ENCODE measurements at regions not wholly inside any gene's neighbourhood (a gene's known extent, or its start where the extent isn't known, plus 50 kb on each side); places are given as distances from the start of the nearest gene placed in this dataset.
A peak's percentile ranks its signal among the peaks of the same experiment; 100 is the strongest.

- Histone ChIP-seq H3K4me1 (no peaks in the 10 kb centered on the region), H3K4me3 (no peak overlapping the region), H3K36me3 (no peaks in the 10 kb centered on the region), H3K9me3 (no peaks in the 10 kb centered on the region), H3K27me3 (no peaks in the 10 kb centered on the region), H3K27ac (no peak overlapping the region)
- intact Hi-C loops (cut with DNase I), result no loop called here
- ATAC-seq (no peak), DNase-seq (no peak)
- TF ChIP-seq CTCF (IDR thresholded peaks at IDR 0.05), result no peak
These were observed 210.3 kb downstream of the CWF19L2 start for GRCh38 chr11:107247167-107247861.

- intact Hi-C loops (cut with DNase I), result no loop called here
- TF ChIP-seq CTCF (IDR thresholded peaks at IDR 0.05), result no peak
- ATAC-seq, result no peak
These were observed 213.7 kb downstream of the CWF19L2 start for GRCh38 chr11:107243929-107244328.

GRCh38 chr11:107232451-107232850 lies 214.2 kb upstream of the GUCY1A2 start:
- no peak for ATAC-seq
- peaks cover 0 to 23% of the 10 kb centered on the region in 2 donors for H3K9me3 ChIP-seq
- intact Hi-C loops (cut with DNase I), result no loop called here

More at GRCh38 chr11:107243929-107244328, 213.7 kb downstream of the CWF19L2 start:
- H3K27me3 ChIP-seq, result no peaks in the 10 kb centered on the region
- no peaks in the 10 kb centered on the region for H3K4me1 ChIP-seq
- no peaks in the 10 kb centered on the region for H3K36me3 ChIP-seq
- no peak overlapping the region for H3K27ac ChIP-seq
- peaks cover 0 to 4% of the 10 kb centered on the region in 2 donors for H3K9me3 ChIP-seq
- no peak for DNase-seq
- no peak overlapping the region for H3K4me3 ChIP-seq

GRCh38 chr11:107224836-107225235 lies 206.6 kb upstream of the GUCY1A2 start:
- H3K4me1 ChIP-seq, result no peaks in the 10 kb centered on the region
- H3K27ac ChIP-seq, result no peak overlapping the region
- no peak for TF ChIP-seq CTCF (IDR thresholded peaks at IDR 0.05)
- no peaks in the 10 kb centered on the region for H3K36me3 ChIP-seq
- ATAC-seq (no peak), DNase-seq (no peak)
- intact Hi-C loops (cut with DNase I), result no loop called here
- no peaks in the 10 kb centered on the region for H3K27me3 ChIP-seq
- H3K4me3 ChIP-seq, result no peak overlapping the region
- no peaks in the 10 kb centered on the region for H3K9me3 ChIP-seq

More at GRCh38 chr11:107232451-107232850, 214.2 kb upstream of the GUCY1A2 start:
- H3K4me3 ChIP-seq, result no peak overlapping the region
- DNase-seq, result no peak
- no peaks in the 10 kb centered on the region for H3K4me1 ChIP-seq
- no peak overlapping the region for H3K27ac ChIP-seq
- H3K36me3 ChIP-seq, result no peaks in the 10 kb centered on the region
- no peaks in the 10 kb centered on the region for H3K27me3 ChIP-seq
- no peak for TF ChIP-seq CTCF (IDR thresholded peaks at IDR 0.05)

- no peak for TF ChIP-seq CTCF (IDR thresholded peaks at IDR 0.05)
- no peaks in the 10 kb centered on the region for H3K4me1 ChIP-seq
- H3K9me3 ChIP-seq, result no peaks in the 10 kb centered on the region
- no peaks in the 10 kb centered on the region for H3K27me3 ChIP-seq
- no peak for ATAC-seq
- H3K4me3 ChIP-seq, result no peak overlapping the region
- no peaks in the 10 kb centered on the region for H3K36me3 ChIP-seq
- peak in 1 of 4 donors; percentile 16 for DNase-seq
- intact Hi-C loops (cut with DNase I), result no loop called here
- H3K27ac ChIP-seq, result no peak overlapping the region
These were observed 204.7 kb upstream of the GUCY1A2 start for GRCh38 chr11:107222916-107223460.
